ENCODE measurements at regions not wholly inside any gene's neighbourhood (a gene's known extent, or its start where the extent isn't known, plus 50 kb on each side); places are given as distances from the start of the nearest gene placed in this dataset.
"Not testable (repeated sequence)": the region's sequence is repeated elsewhere in the genome, so short reads cannot be mapped to it uniquely, and the experiment has no call there.

GRCh38 chr20:22734946-22735647 lies 150.7 kb upstream of the FOXA2 start:
- not testable (repeated sequence) for DNase-seq (ENCODE audit: low read depth in 2 of 2, low spot score in 1 of 2)

- DNase-seq (ENCODE audit: low read depth in 2 of 2, low spot score in 1 of 2), result no peak
Measured at GRCh38 chr20:22740829-22741228, 156.5 kb upstream of the FOXA2 start.

GRCh38 chr20:22744341-22745193 lies 160.2 kb upstream of the FOXA2 start:
- DNase-seq (ENCODE audit: low read depth in 2 of 2, low spot score in 1 of 2), result no peak

GRCh38 chr20:22745194-22745500 lies 160.8 kb upstream of the FOXA2 start:
- no peak for DNase-seq (ENCODE audit: low read depth in 2 of 2, low spot score in 1 of 2)

GRCh38 chr20:22746957-22747356 lies 162.6 kb upstream of the FOXA2 start:
- no peak for DNase-seq (ENCODE audit: low read depth in 2 of 2, low spot score in 1 of 2)

GRCh38 chr20:22752324-22752723 lies 168.0 kb upstream of the FOXA2 start:
- no peak for DNase-seq (ENCODE audit: low read depth in 2 of 2, low spot score in 1 of 2)

GRCh38 chr20:22757424-22758183 lies 173.2 kb upstream of the FOXA2 start:
- DNase-seq (ENCODE audit: low read depth in 2 of 2, low spot score in 1 of 2), result no peak

- DNase-seq (ENCODE audit: low read depth in 2 of 2, low spot score in 1 of 2), result no peak
Measured at GRCh38 chr20:22758815-22759214, 174.4 kb upstream of the FOXA2 start.

GRCh38 chr20:22762576-22763256 lies 178.3 kb upstream of the FOXA2 start:
- DNase-seq (ENCODE audit: low read depth in 2 of 2, low spot score in 1 of 2), result no peak

GRCh38 chr20:22763257-22763906 lies 179.0 kb upstream of the FOXA2 start:
- DNase-seq (ENCODE audit: low read depth in 2 of 2, low spot score in 1 of 2), result no peak

GRCh38 chr20:22768266-22769178 lies 184.2 kb upstream of the FOXA2 start:
- DNase-seq (ENCODE audit: low read depth in 2 of 2, low spot score in 1 of 2), result no peak

- DNase-seq (ENCODE audit: low read depth in 2 of 2, low spot score in 1 of 2), result no peak
Measured at GRCh38 chr20:22770241-22770800, 185.9 kb upstream of the FOXA2 start.

- no peak for DNase-seq (ENCODE audit: low read depth in 2 of 2, low spot score in 1 of 2)
Measured at GRCh38 chr20:22771706-22772105, 187.3 kb upstream of the FOXA2 start.

- DNase-seq (ENCODE audit: low read depth in 2 of 2, low spot score in 1 of 2), result no peak
Measured at GRCh38 chr20:22773344-22773743, 189.0 kb upstream of the FOXA2 start.

GRCh38 chr20:22775256-22775655 lies 190.9 kb upstream of the FOXA2 start:
- DNase-seq (ENCODE audit: low read depth in 2 of 2, low spot score in 1 of 2), result no peak

GRCh38 chr20:22775671-22776139 lies 191.3 kb upstream of the FOXA2 start:
- DNase-seq (ENCODE audit: low read depth in 2 of 2, low spot score in 1 of 2), result no peak

GRCh38 chr20:22776369-22776768 lies 192.0 kb upstream of the FOXA2 start:
- DNase-seq (ENCODE audit: low read depth in 2 of 2, low spot score in 1 of 2), result no peak

GRCh38 chr20:22779878-22780277 lies 195.5 kb upstream of the FOXA2 start:
- DNase-seq (ENCODE audit: low read depth in 2 of 2, low spot score in 1 of 2), result no peak

- DNase-seq (ENCODE audit: low read depth in 2 of 2, low spot score in 1 of 2), result no peak
Measured at GRCh38 chr20:22781869-22782268, 197.5 kb upstream of the FOXA2 start.

Data from stimulated activated CD8-positive, alpha-beta memory T cell treated with anti-CD3 and anti-CD28 coated beads, Interleukin-4, amount 100 ng/mL, for 1 hour (primary cell).